GM19043 (cell line): ENCODE measurements at regions not wholly inside any gene's neighbourhood (a gene's known extent, or its start where the extent isn't known, plus 50 kb on each side); places are given as distances from the start of the nearest gene placed in this dataset.
"Not testable (repeated sequence)": the region's sequence is repeated elsewhere in the genome, so short reads cannot be mapped to it uniquely, and the experiment has no call there.

Source experiments
- ATAC-seq: cut with Tn5 transposase; IDR thresholded peaks from one replicate; pipeline ENCODE4 v1.9.1; 2021; ENCODE audit warnings: low read depth; ENCODE audit not compliant: unreplicated experiment

- ATAC-seq, result peak; percentile 6
Observed at GRCh38 chr12:34219046-34219770, 196.9 kb downstream of the ALG10 start.

GRCh38 chr12:34220079-34220478 is 197.8 kb downstream of the ALG10 start:
- ATAC-seq, result not testable (repeated sequence)

GRCh38 chr12:34223640-34224039 is 201.3 kb downstream of the ALG10 start:
- ATAC-seq, result no peak

- not testable (repeated sequence) for ATAC-seq
Observed at GRCh38 chr12:34226044-34226443, 203.7 kb downstream of the ALG10 start.

- not testable (repeated sequence) for ATAC-seq
Observed at GRCh38 chr12:34228046-34228445, 205.8 kb downstream of the ALG10 start.

GRCh38 chr12:34229033-34229432 is 206.7 kb downstream of the ALG10 start:
- not testable (repeated sequence) for ATAC-seq

- no peak for ATAC-seq
Observed at GRCh38 chr12:34233618-34234017, 211.3 kb downstream of the ALG10 start.

GRCh38 chr12:34236073-34236472 is 213.8 kb downstream of the ALG10 start:
- no peak for ATAC-seq

GRCh38 chr12:34244608-34245007 is 222.3 kb downstream of the ALG10 start:
- no peak for ATAC-seq

- no peak for ATAC-seq
Observed at GRCh38 chr12:34249271-34249670, 227.0 kb downstream of the ALG10 start.

GRCh38 chr12:34251879-34252278 is 229.6 kb downstream of the ALG10 start:
- ATAC-seq, result not testable (repeated sequence)

- ATAC-seq, result no peak
Observed at GRCh38 chr12:34253674-34254073, 231.4 kb downstream of the ALG10 start.

- ATAC-seq, result no peak
Observed at GRCh38 chr12:34257093-34257492, 234.8 kb downstream of the ALG10 start.

- not testable (repeated sequence) for ATAC-seq
Observed at GRCh38 chr12:34262140-34262539, 239.8 kb downstream of the ALG10 start.

GRCh38 chr12:34264110-34264509 is 241.8 kb downstream of the ALG10 start:
- ATAC-seq, result no peak

- not testable (repeated sequence) for ATAC-seq
Observed at GRCh38 chr12:34273703-34274102, 251.4 kb downstream of the ALG10 start.

GRCh38 chr12:34275129-34275528 is 252.8 kb downstream of the ALG10 start:
- no peak for ATAC-seq

GRCh38 chr12:34286483-34286882 is 264.2 kb downstream of the ALG10 start:
- ATAC-seq, result no peak

GRCh38 chr12:34286934-34287333 is 264.6 kb downstream of the ALG10 start:
- no peak for ATAC-seq

- no peak for ATAC-seq
Observed at GRCh38 chr12:34287437-34287836, 265.1 kb downstream of the ALG10 start.

- ATAC-seq, result no peak
Observed at GRCh38 chr12:34287986-34288962, 266.0 kb downstream of the ALG10 start.
